AG04450 (cell line): ENCODE measurements at regions not wholly inside any gene's neighbourhood (a gene's known extent, or its start where the extent isn't known, plus 50 kb on each side); places are given as distances from the start of the nearest gene placed in this dataset.
"Not testable (repeated sequence)": the region's sequence is repeated elsewhere in the genome, so short reads cannot be mapped to it uniquely, and the experiment has no call there.

Experiments used
- CTCF ChIA-PET: fragments of 300-600, 350-600 bp; formaldehyde crosslinking; extraction: SDS; loops from one replicate; lab custom pipeline; 2022; ENCODE audit warnings: antibody characterized with exemption, inconsistent platforms; lab: Charles Lee
- POLR2A ChIA-PET: fragments of 350-600 bp; formaldehyde crosslinking; extraction: SDS; loops from one replicate; lab custom pipeline; 2021; ENCODE audit warnings: antibody characterized with exemption, inconsistent platforms; lab: Yijun Ruan, JAX
- DNase-seq: peaks from one replicate; pipeline ENCODE4 v3.0.0-alpha.2; 2011; ENCODE audit warnings: low read depth, low spot score
- H3K27ac ChIP-seq: one replicate; pipeline ENCODE4 v1.5.1; 2012; ENCODE audit warnings: low read depth, low read length, control low read depth
- H3K27me3 ChIP-seq: one replicate; pipeline ENCODE4 v1.6.0; 2012; ENCODE audit warnings: low read length; ENCODE audit not compliant: control insufficient read depth, insufficient read depth
- H3K4me3 ChIP-seq: 2 replicates; pipeline ENCODE4 v1.5.1; 2011; ENCODE audit warnings: mild to moderate bottlenecking, low read depth, low read length, control low read depth
- H3K9me3 ChIP-seq: 2 replicates; pipeline ENCODE4 v1.5.1; 2012; ENCODE audit warnings: low read length; ENCODE audit not compliant: control insufficient read depth, insufficient read depth
- TF ChIP-seq, protein P1 (sequence below): IDR thresholded peaks from 2 replicates; pipeline ENCODE4 v1.5.1; 2011; ENCODE audit warnings: low read depth, low read length, control low read depth, inconsistent platforms

DNA sequence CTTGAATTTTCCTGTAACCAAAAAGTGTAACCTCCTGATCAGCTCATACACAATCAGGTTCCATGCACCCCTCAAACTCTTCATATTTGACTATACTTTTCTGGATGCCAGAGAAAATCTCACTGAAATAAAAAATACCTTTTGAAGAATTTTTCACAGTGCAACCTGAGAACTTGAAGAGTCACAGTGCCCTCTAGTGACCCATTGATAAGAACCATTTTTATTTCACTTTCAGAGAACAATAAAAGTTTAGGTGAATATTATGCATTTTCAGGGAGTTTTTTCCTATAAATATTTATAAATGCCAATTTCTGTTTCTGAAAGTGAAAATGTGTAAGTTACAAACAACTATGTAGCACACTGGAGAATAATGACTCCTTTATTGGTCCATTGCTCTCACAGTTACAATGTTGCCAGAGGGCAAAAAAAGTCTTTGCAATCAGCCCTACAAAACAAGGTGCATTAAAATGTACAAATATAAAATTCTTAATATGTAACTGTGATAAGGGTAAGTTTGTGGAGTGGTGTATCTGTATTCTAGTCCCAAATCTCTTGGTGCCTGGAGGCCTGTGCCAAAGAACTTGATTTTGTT, 153.6 kb upstream of the INTU start:
- no peak for DNase-seq
- TF ChIP-seq, protein P1, sequence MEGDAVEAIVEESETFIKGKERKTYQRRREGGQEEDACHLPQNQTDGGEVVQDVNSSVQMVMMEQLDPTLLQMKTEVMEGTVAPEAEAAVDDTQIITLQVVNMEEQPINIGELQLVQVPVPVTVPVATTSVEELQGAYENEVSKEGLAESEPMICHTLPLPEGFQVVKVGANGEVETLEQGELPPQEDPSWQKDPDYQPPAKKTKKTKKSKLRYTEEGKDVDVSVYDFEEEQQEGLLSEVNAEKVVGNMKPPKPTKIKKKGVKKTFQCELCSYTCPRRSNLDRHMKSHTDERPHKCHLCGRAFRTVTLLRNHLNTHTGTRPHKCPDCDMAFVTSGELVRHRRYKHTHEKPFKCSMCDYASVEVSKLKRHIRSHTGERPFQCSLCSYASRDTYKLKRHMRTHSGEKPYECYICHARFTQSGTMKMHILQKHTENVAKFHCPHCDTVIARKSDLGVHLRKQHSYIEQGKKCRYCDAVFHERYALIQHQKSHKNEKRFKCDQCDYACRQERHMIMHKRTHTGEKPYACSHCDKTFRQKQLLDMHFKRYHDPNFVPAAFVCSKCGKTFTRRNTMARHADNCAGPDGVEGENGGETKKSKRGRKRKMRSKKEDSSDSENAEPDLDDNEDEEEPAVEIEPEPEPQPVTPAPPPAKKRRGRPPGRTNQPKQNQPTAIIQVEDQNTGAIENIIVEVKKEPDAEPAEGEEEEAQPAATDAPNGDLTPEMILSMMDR, result peak; percentile 58
- CTCF ChIA-PET, result interaction anchor here (0.8 to 1.1 kb wide), 6 partner anchors 10 to 800 kb away, joined by 3 to 8 read pairs (median 6); no protein-coding TSS in a partner anchor

DNA sequence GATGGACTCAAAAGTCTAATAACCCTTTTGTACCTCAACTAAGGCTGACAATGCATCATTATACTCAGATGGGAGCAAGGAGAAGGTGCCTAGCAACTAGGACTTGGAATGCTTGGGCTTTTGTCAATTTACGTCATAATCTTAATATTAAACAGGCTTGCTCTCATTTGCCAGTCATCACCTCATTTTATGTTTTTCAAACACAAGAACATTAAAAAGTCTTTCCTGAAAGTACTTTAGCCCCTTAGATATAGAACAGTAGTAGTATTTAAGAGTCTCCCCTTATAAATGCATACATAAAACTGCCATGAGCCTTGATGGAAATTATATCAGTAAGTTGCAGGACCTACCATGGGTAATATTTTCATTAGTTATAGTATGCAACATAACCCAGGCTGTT, 150.7 kb upstream of the INTU start:
- POLR2A ChIA-PET, result no interaction called here

More for the DNA sequence above, 153.6 kb upstream of the INTU start:
- no peaks in the 10 kb centered on the region for H3K27me3 ChIP-seq
- no peak overlapping the region for H3K27ac ChIP-seq
- no peak overlapping the region for H3K4me3 ChIP-seq
- no peaks in the 10 kb centered on the region for H3K9me3 ChIP-seq
- POLR2A ChIA-PET, result no interaction called here

DNA sequence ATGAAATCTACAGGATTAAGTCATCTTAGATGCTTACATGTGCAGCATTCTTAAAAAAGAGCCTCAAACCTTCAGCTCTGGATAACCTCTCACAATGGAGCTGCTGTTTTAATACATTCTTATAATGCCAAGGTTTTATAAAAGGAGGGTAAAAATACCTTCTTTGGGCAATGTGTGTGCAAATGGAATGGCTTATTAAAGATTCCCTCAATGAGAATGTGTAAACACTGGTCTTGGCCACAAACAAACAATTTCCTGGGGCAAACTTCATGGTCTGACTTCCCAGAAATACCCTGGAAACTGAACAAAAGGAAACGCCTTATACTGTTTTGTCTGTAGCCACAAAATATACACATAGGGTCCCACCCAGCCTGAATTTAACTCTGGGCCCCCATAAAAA, 148.6 kb upstream of the INTU start:
- H3K9me3 ChIP-seq, result no peaks in the 10 kb centered on the region
- ChIA-PET CTCF (no interaction called here), POLR2A (no interaction called here)
- DNase-seq, result no peak
- H3K4me3 ChIP-seq, result no peak overlapping the region
- no peaks in the 10 kb centered on the region for H3K27me3 ChIP-seq
- H3K27ac ChIP-seq, result no peak overlapping the region
- TF ChIP-seq, protein P1, result no peak

More for the DNA sequence above, 150.7 kb upstream of the INTU start:
- no peak for DNase-seq
- H3K9me3 ChIP-seq, result no peaks in the 10 kb centered on the region
- no peaks in the 10 kb centered on the region for H3K27me3 ChIP-seq
- TF ChIP-seq, protein P1, result no peak
- no peak overlapping the region for H3K4me3 ChIP-seq
- CTCF ChIA-PET, result no interaction called here
- no peak overlapping the region for H3K27ac ChIP-seq

DNA sequence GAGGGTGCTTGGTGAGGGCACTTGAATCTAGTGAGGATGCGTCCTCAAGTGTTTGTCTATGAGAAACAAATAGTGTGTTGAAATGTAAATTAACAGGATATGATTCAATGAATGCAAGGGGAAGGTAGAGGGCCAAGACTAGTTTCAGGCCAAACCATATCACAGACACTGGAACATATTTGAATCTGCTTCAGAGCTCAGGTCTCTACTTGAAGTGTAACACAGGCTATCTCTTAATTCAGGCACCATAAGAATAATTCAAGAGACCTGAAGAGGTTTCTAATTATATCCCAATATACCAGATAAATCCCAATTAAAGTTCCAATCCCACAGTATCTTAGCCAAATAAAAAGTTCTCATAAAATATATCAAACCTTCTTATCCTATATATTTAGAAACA, 146.5 kb upstream of the INTU start:
- H3K27ac ChIP-seq, result no peak overlapping the region
- H3K9me3 ChIP-seq, result no peaks in the 10 kb centered on the region
- no peak overlapping the region for H3K4me3 ChIP-seq
- no peak for DNase-seq
- TF ChIP-seq, protein P1, result no peak
- ChIA-PET POLR2A (no interaction called here), CTCF (no interaction called here)
- H3K27me3 ChIP-seq, result no peaks in the 10 kb centered on the region

DNA sequence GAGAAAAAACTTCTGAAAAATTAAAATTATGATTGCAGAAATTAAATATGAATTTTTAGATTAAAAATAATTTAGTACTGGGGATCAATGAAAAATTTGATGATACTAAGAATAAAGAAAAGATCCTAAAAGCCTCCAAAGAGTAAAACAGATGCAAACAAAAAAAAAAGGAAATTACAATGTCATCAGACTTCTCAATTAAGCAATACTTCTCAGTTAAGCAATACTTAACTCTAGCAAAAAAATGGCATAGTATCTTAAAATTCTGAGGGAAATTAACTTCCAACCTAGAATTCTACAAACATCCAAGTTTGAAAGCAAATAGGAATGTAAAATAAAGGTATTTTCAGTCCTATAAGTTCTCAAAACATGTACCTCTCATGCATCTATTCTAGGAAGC, 141.2 kb upstream of the INTU start:
- Histone ChIP-seq H3K27ac (no peak overlapping the region), H3K4me3 (no peak overlapping the region), H3K27me3 (no peaks in the 10 kb centered on the region), H3K9me3 (no peaks in the 10 kb centered on the region)
- DNase-seq, result no peak
- ChIA-PET POLR2A (no interaction called here), CTCF (no interaction called here)
- TF ChIP-seq, protein P1, result no peak

DNA sequence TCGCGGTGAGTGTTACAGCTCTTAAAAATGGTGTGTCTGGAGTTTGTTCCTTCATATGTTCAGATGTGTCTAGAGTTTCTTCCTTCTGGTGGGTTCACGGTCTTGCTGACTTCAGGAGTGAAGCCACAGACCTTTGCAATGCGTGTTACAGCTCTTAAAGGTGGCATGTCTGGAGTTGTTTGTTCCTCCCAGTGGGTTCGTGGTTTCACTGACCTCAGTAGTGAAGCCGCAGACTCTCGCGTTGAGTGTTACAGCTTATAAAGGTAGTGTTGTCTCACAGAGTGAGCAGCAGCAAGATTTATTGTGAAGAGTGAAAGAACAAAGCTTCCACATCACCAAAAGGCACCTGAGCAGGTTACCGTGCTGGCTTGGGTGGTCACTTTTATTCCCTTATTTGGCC, 135.9 kb upstream of the INTU start:
- CTCF ChIA-PET, H3K27ac ChIP-seq, POLR2A ChIA-PET, H3K4me3 ChIP-seq, H3K9me3 ChIP-seq, H3K27me3 ChIP-seq, DNase-seq: not testable (repeated sequence)
